ENCODE measurements at regions not wholly inside any gene's neighbourhood (a gene's known extent, or its start where the extent isn't known, plus 50 kb on each side); places are given as distances from the start of the nearest gene placed in this dataset.

- no peak for TF ChIP-seq CTCF (IDR thresholded peaks at IDR 0.05)
- Mint-ChIP-seq H3K36me3 (ENCODE audit: low read depth) (no peaks in the 10 kb centered on the region), H3K4me1 (ENCODE audit: low read depth) (no peaks in the 10 kb centered on the region), H3K27ac (ENCODE audit: unreplicated experiment) (no peak overlapping the region), H3K27me3 (ENCODE audit: low read depth) (peaks cover 27% of the 10 kb centered on the region), H3K4me3 (ENCODE audit: unreplicated experiment) (no peak overlapping the region), H3K9me3 (ENCODE audit: low read depth) (no peaks in the 10 kb centered on the region)
- DNase-seq (ENCODE audit: low spot score) = no peak
Observed at GRCh38 chr6:156391977-156392376, 385.2 kb upstream of the ARID1B start.

GRCh38 chr6:156391061-156391672, 386.0 kb upstream of the ARID1B start:
- H3K36me3 Mint-ChIP-seq (ENCODE audit: low read depth) = no peaks in the 10 kb centered on the region
- H3K9me3 Mint-ChIP-seq (ENCODE audit: low read depth) = no peaks in the 10 kb centered on the region
- no peak for DNase-seq (ENCODE audit: low spot score)
- H3K27me3 Mint-ChIP-seq (ENCODE audit: low read depth) = peaks cover 23% of the 10 kb centered on the region
- H3K27ac Mint-ChIP-seq (ENCODE audit: unreplicated experiment) = no peak overlapping the region
- H3K4me3 Mint-ChIP-seq (ENCODE audit: unreplicated experiment) = no peak overlapping the region
- no peaks in the 10 kb centered on the region for H3K4me1 Mint-ChIP-seq (ENCODE audit: low read depth)
- TF ChIP-seq CTCF (IDR thresholded peaks at IDR 0.05) = no peak

- no peaks in the 10 kb centered on the region for H3K9me3 Mint-ChIP-seq (ENCODE audit: low read depth)
- no peaks in the 10 kb centered on the region for H3K4me1 Mint-ChIP-seq (ENCODE audit: low read depth)
- no peak for DNase-seq (ENCODE audit: low spot score)
- no peaks in the 10 kb centered on the region for H3K36me3 Mint-ChIP-seq (ENCODE audit: low read depth)
- no peak overlapping the region for H3K27ac Mint-ChIP-seq (ENCODE audit: unreplicated experiment)
- H3K27me3 Mint-ChIP-seq (ENCODE audit: low read depth) = peaks cover 18% of the 10 kb centered on the region
- H3K4me3 Mint-ChIP-seq (ENCODE audit: unreplicated experiment) = no peak overlapping the region
- TF ChIP-seq CTCF (IDR thresholded peaks at IDR 0.05) = no peak
Observed at GRCh38 chr6:156390621-156391020, 386.6 kb upstream of the ARID1B start.

- peak; percentile 71 for DNase-seq (ENCODE audit: low spot score)
- no peak for TF ChIP-seq CTCF (IDR thresholded peaks at IDR 0.05)
- H3K27ac Mint-ChIP-seq (ENCODE audit: unreplicated experiment) = no peak overlapping the region
- H3K9me3 Mint-ChIP-seq (ENCODE audit: low read depth) = no peaks in the 10 kb centered on the region
- no peaks in the 10 kb centered on the region for H3K36me3 Mint-ChIP-seq (ENCODE audit: low read depth)
- no peaks in the 10 kb centered on the region for H3K4me1 Mint-ChIP-seq (ENCODE audit: low read depth)
- no peak overlapping the region for H3K4me3 Mint-ChIP-seq (ENCODE audit: unreplicated experiment)
- H3K27me3 Mint-ChIP-seq (ENCODE audit: low read depth) = peaks cover 14% of the 10 kb centered on the region
Observed at GRCh38 chr6:156389296-156389695, 387.9 kb upstream of the ARID1B start.

GRCh38 chr6:156387472-156387871, 389.7 kb upstream of the ARID1B start:
- no peak overlapping the region for H3K27ac Mint-ChIP-seq (ENCODE audit: unreplicated experiment)

More at GRCh38 chr6:156387472-156387871, 389.7 kb upstream of the ARID1B start:
- Mint-ChIP-seq H3K4me1 (ENCODE audit: low read depth) (no peaks in the 10 kb centered on the region), H3K4me3 (ENCODE audit: unreplicated experiment) (no peak overlapping the region), H3K9me3 (ENCODE audit: low read depth) (no peaks in the 10 kb centered on the region), H3K36me3 (ENCODE audit: low read depth) (no peaks in the 10 kb centered on the region), H3K27me3 (ENCODE audit: low read depth) (peaks cover 2% of the 10 kb centered on the region)
- no peak for DNase-seq (ENCODE audit: low spot score)
- no peak for TF ChIP-seq CTCF (IDR thresholded peaks at IDR 0.05)
